ENCODE measurements at regions not wholly inside any gene's neighbourhood (a gene's known extent, or its start where the extent isn't known, plus 50 kb on each side); places are given as distances from the start of the nearest gene placed in this dataset.
"Not testable (repeated sequence)": the region's sequence is repeated elsewhere in the genome, so short reads cannot be mapped to it uniquely, and the experiment has no call there.

DNA sequence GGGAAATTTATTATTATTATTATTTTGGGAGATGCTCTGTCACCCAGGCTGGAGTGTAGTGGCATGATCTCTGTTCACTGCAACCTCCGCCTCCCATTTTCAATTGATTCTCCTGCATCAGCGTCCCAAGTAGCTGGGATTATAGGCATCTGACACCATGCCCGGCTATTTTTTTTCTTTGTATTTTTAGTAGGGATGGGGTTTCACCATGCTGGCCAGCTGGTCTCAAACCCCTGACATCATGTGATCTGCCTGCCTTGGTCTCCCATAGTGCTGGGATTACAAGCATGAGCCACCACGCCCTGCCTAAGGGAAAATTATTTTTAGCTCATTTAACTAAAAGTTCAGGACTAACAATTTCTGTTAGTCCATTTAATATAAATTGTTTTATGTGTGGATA is 109.2 kb upstream of the SESTD1 start:
- DNase-seq = no peak
- H3K9me3 ChIP-seq = no peaks in the 10 kb centered on the region
- H3K36me3 ChIP-seq (ENCODE audit: control insufficient read depth, insufficient read depth, low read length) = no peaks in the 10 kb centered on the region
- TF ChIP-seq, protein P1, sequence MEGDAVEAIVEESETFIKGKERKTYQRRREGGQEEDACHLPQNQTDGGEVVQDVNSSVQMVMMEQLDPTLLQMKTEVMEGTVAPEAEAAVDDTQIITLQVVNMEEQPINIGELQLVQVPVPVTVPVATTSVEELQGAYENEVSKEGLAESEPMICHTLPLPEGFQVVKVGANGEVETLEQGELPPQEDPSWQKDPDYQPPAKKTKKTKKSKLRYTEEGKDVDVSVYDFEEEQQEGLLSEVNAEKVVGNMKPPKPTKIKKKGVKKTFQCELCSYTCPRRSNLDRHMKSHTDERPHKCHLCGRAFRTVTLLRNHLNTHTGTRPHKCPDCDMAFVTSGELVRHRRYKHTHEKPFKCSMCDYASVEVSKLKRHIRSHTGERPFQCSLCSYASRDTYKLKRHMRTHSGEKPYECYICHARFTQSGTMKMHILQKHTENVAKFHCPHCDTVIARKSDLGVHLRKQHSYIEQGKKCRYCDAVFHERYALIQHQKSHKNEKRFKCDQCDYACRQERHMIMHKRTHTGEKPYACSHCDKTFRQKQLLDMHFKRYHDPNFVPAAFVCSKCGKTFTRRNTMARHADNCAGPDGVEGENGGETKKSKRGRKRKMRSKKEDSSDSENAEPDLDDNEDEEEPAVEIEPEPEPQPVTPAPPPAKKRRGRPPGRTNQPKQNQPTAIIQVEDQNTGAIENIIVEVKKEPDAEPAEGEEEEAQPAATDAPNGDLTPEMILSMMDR (IDR thresholded peaks at IDR 0.05; ENCODE audit: insufficient read depth in 1 of 2, low read depth in 1 of 2, low read length in 1 of 2, severe bottlenecking in 1 of 2, unreplicated experiment in 1 of 2) = no peak
- H3K27me3 ChIP-seq (replicated peaks; ENCODE audit: control insufficient read depth, insufficient read depth, low read length) = no peaks in the 10 kb centered on the region
- H3K4me1 ChIP-seq = no peaks in the 10 kb centered on the region
- BruUV-seq (replicated peaks) = no TSS peak
- no peak overlapping the region for H3K4me3 Mint-ChIP-seq (ENCODE audit: unreplicated experiment)
- no peak overlapping the region for H3K27ac Mint-ChIP-seq (ENCODE audit: unreplicated experiment)
- H3K4me3 ChIP-seq (ENCODE audit: low read depth, low read length) = no peak overlapping the region
- ChIA-PET POLR2A (no interaction called here), CTCF (no interaction called here)
- H3K36me3 Mint-ChIP-seq (ENCODE audit: insufficient read depth, unreplicated experiment) = no peaks in the 10 kb centered on the region
- intact Hi-C loops (cut with micrococcal nuclease; ENCODE audit: unreplicated experiment) = no loop called here
- H3K27me3 Mint-ChIP-seq (ENCODE audit: insufficient read depth, unreplicated experiment) = peaks cover 24% of the 10 kb centered on the region
- H3K9me3 Mint-ChIP-seq (ENCODE audit: unreplicated experiment) = no peaks in the 10 kb centered on the region
- H3K4me1 Mint-ChIP-seq (ENCODE audit: low read depth, unreplicated experiment) = no peaks in the 10 kb centered on the region

DNA sequence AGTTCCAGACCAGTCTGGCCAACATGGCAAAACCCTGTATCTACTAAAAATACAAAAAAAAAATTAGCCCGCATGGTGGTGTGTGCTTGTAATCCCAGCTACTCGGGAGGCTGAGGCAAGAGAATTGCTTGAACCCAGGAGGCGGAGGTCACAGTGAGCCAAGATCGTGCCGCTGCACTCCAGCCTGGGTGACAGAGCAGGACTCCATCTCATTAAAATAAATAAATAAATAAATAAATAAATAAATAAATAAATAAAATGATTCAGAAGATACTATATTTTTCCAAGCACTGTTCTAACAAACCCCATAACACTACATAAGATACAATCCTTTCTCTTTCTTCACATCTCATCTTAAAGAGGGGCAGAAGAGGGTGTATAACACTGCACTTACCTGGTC is 100.9 kb upstream of the SESTD1 start:
- CTCF ChIA-PET; H3K27ac Mint-ChIP-seq (ENCODE audit: unreplicated experiment); H3K4me1 Mint-ChIP-seq (ENCODE audit: low read depth, unreplicated experiment); DNase-seq; H3K36me3 Mint-ChIP-seq (ENCODE audit: insufficient read depth, unreplicated experiment); H3K4me3 ChIP-seq (ENCODE audit: low read depth, low read length); H3K27me3 ChIP-seq (replicated peaks; ENCODE audit: control insufficient read depth, insufficient read depth, low read length); POLR2A ChIA-PET; H3K4me3 Mint-ChIP-seq (ENCODE audit: unreplicated experiment); H3K4me1 ChIP-seq; H3K36me3 ChIP-seq (ENCODE audit: control insufficient read depth, insufficient read depth, low read length); H3K9me3 ChIP-seq; H3K27me3 Mint-ChIP-seq (ENCODE audit: insufficient read depth, unreplicated experiment); H3K9me3 Mint-ChIP-seq (ENCODE audit: unreplicated experiment); intact Hi-C loops (cut with micrococcal nuclease; ENCODE audit: unreplicated experiment); BruUV-seq (replicated peaks): not testable (repeated sequence)

DNA sequence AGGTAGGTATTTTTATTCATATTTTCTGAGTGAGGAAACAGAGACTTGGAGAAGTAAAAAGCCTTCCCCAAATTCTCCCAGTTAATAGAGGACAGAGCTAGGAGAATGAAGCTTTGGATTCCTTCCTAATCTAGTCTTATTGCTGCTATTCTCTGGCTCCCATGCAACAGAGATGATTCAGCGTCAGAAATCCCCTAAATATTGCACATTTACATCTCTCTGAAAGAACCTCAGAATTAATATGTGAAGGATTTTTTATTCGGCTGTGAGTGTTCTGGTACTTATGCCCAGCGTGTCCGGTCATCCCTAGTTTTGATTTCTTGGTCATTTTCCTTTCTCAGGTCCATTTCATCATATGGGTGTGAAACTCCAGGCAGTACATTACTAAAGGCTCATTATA is 91.2 kb upstream of the SESTD1 start:
- Histone ChIP-seq H3K4me1 (0 out of 2 replicates have a peak, but pooled peaks cover 4% of the 10 kb centered on the region), H3K36me3 (ENCODE audit: control insufficient read depth, insufficient read depth, low read length) (no peaks in the 10 kb centered on the region), H3K9me3 (no peaks in the 10 kb centered on the region), H3K4me3 (ENCODE audit: low read depth, low read length) (no peak overlapping the region), H3K27me3 (replicated peaks; ENCODE audit: control insufficient read depth, insufficient read depth, low read length) (no peaks in the 10 kb centered on the region; the same call in 1 of the 2 replicates)
- CTCF ChIA-PET = no interaction called here
- Mint-ChIP-seq H3K9me3 (ENCODE audit: unreplicated experiment) (no peaks in the 10 kb centered on the region), H3K36me3 (ENCODE audit: insufficient read depth, unreplicated experiment) (no peaks in the 10 kb centered on the region), H3K4me3 (ENCODE audit: unreplicated experiment) (no peak overlapping the region), H3K27me3 (ENCODE audit: insufficient read depth, unreplicated experiment) (peaks cover 1% of the 10 kb centered on the region), H3K27ac (ENCODE audit: unreplicated experiment) (no peak overlapping the region), H3K4me1 (ENCODE audit: low read depth, unreplicated experiment) (no peaks in the 10 kb centered on the region)
- intact Hi-C loops (cut with micrococcal nuclease; ENCODE audit: unreplicated experiment) = no loop called here
- POLR2A ChIA-PET = no interaction called here
- TF ChIP-seq, protein P1 (IDR thresholded peaks at IDR 0.05; ENCODE audit: insufficient read depth in 1 of 2, low read depth in 1 of 2, low read length in 1 of 2, severe bottlenecking in 1 of 2, unreplicated experiment in 1 of 2) = no peak
- BruUV-seq (replicated peaks) = no TSS peak
- DNase-seq = no peak

Measured in Caco-2 (cell line).